ENCODE measurements at regions not wholly inside any gene's neighbourhood (a gene's known extent, or its start where the extent isn't known, plus 50 kb on each side); places are given as distances from the start of the nearest gene placed in this dataset.
A peak's percentile ranks its signal among the peaks of the same experiment; 100 is the strongest.

DNA sequence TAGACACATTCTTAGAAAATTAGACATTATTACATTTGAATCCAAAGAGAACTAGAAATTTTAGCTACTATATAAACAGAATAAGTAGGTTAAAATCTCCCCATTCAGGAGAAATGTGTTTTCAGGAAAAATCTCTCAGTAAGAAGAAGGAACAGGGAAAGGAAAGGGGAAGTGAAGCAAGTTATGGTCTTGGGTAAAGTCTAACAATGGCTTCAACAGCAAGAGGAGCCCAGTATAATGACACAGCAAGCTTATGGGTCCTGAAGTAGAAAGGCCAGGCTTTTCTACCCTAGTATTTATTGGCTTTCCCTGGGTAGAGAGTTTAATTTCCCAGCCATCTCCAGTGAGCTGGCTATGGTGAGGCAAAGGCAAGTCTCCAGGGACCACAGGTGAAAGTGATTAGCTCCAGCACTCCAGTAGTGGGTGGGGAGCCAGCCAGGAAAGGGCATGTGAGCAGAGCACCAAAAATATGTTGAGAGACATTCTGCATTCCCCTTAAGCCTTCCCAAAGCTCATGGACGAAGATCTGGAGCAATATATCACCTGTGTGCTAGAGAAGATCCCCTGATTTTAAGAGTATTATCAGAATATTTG, 981.7 kb downstream of the NR2F1-AS1 start:
- no peak for DNase-seq

DNA sequence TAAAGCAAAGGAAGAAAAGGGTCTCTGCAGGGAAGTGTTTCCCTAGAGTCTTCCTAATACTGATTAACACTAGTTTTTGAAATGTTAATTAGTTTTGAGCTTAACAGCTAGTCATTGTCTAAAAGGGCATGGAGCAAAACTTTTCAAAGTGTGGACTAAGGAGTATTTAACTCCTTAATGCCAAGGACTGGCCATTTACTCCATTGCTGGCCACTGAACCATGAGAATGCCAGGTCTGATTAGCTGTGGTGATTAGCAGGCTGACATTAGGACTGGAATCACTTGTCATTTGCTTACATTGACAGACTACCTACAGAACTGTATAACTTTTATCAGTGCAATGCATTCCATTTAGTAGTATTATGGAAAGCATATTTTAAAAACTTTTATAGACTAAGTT, 987.0 kb downstream of the NR2F1-AS1 start:
- DNase-seq: no peak

GRCh38 chr5:92588876-92589275, 992.1 kb downstream of the NR2F1-AS1 start:
- DNase-seq: no peak

GRCh38 chr5:92581690-92582089, 999.3 kb downstream of the NR2F1-AS1 start:
- no peak for DNase-seq

DNA sequence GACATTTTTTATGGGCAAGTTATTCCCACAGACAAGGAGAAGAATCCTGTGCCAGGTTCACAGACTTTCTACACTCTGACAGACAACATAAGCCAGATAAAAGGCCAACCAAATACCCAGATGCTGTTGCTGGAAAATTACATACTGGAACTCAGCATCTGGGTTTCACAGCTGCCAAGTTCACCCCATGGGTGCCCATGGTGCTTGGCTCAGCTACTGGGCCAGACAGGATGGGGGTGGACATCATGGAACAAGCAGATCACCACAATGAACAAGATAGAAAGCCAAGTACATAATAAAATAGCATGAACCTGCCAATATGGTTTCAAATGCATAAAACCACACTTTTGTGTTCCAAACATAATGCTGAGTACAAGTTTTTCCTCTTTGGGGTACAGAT, 999.8 kb downstream of the NR2F1-AS1 start:
- DNase-seq: no peak

DNA sequence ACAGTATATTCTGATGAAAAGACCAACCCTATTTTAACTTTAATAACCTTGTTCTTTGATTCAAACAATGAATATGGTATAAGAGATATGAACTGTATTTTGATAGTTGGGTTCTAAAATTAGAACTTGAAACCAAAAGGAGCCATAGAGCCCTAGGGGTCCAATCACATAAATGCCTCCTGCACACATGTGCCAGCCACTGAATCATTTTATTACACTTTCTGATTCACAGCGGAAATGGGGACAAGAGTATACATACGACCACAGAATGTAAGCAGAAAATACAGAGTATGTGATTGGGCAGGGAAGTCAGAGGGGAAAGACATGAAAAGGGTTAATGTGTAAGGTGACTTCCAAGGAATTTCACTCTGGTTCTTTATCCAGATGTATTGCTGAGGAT, 1000.2 kb downstream of the NR2F1-AS1 start:
- DNase-seq: no peak

- DNase-seq: no peak
Observed at GRCh38 chr5:92574023-92574422, 1007.0 kb downstream of the NR2F1-AS1 start.

GRCh38 chr5:92568522-92568921, 1012.5 kb downstream of the NR2F1-AS1 start:
- DNase-seq: no peak

DNA sequence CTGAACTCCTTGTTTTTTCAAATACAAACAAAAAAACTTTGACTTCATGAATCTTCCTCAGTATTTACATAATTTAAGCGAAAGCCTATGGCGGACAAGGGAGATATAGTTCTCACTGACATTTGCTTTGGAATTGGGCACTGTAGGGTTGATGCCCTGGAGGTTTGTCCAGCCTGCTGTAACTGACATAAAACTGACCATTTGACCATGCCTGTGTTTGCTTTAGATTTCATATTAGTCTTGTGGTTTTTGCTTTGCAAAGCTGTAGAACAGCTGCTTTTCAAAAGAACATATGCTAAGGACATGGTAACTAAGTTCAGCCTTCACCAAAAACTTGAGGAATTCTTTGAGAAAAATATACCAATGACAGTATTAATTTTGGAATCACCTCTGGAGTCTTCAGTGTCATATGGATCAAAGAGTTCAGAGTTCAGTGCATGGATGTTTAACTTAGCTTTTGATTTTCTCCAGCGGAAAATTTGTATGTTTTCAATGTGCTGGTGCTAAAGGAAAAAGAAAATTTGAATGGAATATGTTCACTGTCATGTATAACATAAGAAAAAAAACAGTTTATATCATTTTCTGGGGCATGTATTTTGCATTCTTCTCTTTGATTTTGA, 1013.1 kb downstream of the NR2F1-AS1 start:
- no peak for DNase-seq

DNA sequence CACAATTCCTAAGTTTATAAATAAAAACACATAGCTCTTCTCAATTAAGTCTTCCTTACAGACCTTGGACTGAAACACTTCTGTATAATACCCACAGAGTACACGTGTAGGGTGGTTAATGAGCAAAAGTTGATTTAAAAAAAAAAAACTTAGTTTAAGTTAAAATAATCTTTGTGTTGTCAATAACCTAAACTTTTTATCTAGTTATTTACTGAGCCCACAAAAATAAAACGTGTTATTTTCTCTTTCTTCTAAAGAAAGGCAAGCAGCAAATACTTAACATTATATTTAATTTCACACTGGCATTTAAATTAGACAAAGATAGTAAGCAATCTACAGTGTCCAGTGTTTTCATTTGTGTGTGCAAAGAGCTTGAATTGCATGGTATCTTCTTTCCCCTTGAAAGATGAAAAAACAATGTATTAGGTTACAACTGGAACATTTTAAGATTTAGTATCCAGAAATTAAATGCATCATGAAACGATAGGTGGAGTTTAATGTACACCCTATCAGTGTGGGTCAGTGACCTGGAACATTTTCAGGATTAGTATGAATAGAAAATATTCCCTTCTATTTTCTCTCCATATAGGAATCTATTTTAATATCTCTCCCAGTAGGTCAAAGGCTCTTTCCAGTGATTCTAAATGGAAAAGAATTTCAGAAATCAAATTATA, 1014.8 kb downstream of the NR2F1-AS1 start:
- DNase-seq: no peak

GRCh38 chr5:92565673-92566072, 1015.3 kb downstream of the NR2F1-AS1 start:
- no peak for DNase-seq

DNA sequence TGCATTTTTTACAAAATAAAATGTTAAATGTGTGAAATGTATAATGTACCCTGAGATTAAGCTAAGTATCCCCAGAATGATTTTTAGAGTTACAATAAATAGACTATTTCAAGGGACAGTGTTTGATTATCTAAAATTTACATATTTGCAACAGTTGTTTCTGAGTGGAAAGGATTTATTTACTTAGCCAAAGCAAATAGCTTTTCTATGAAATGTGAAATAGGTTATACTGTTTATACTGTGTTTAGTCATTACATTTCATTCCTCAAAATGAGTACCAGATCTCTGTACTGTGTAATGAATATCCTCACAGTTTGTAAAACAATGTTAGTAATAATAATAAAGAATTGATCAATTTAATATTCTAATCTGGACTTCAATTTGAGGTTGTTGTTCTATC, 1019.0 kb downstream of the NR2F1-AS1 start:
- DNase-seq: no peak

DNA sequence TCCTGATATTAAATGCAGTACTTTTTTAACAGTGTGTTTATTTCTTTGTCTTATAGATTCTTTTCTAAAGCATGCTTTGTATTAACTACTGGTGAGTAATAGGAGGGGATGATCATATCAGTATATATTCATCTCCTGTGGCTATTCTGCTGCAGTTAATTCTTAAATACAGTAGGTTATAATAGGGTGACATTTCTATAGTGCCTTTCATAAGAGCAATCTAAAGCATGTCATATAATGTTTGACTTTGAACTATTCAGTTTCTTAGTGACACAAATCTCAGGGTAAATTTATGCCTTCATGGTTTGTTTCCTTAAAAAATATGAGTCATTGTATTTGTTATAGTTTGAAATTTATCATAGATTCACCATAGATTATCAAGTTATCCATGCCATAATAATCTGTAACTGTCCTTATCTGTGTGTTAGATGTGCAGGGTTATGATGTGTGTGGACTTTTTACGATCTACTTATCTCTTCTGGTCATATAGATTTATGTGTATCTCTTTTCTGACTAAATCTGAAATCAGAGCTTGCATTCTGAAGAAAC, 1019.5 kb downstream of the NR2F1-AS1 start:
- no peak for DNase-seq

DNA sequence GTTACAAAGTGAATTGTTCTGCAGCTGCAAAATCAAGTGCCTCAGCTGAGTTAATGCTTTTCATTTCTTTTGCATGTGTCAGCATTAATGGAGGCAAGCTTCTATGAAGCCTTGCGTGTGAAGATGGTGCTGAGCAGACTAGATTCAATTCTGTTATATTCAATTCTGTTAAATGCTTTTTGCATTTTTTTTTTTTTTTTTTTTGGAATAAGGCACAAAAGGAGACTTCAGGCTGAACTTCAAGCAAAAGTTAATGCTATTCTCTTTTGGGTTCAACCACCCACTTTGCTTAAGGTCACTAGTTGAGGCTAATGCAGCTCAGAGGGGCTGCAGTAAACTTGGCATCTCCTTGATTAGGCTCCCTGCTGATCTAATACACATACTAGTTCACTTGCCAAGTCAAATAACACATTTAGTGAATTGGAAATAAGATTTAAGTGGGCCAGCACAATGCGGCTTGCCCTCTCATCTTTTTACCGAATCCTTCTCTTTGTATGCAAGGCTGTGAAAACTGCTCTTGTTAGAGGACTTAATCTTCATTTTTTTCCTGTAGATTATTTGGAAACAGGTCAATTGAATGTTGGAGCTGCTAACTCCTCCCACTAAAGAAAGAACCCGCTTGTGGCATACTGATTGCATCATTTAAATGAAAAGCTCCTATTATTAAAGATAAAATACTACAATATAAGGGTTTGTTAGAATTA, 1020.2 kb downstream of the NR2F1-AS1 start:
- no peak for DNase-seq

GRCh38 chr5:92559781-92560180, 1021.2 kb downstream of the NR2F1-AS1 start:
- DNase-seq: no peak

DNA sequence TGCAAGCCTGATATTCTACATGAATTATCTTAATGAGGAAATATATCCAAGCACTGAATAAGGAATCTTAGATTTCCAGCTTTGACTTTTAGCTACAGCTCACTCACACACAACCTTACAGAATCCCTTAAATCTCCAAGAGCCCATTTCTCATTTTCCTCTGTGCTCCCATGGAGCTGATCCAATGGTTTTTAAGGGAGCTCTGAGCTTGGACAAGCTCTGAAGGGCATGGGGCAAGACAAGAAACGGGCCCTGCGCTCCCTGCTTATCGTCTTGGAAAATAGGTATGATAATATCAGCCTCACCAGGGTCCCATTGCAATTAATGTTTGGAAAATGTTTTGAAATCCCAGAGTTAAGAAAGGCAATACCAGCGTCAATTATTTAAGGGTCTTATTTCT, 1021.7 kb downstream of the NR2F1-AS1 start:
- DNase-seq: no peak

GRCh38 chr5:92556747-92557146, 1024.3 kb downstream of the NR2F1-AS1 start:
- DNase-seq: no peak

GRCh38 chr5:92554447-92555085, 1026.5 kb downstream of the NR2F1-AS1 start:
- DNase-seq: no peak

- no peak for DNase-seq
Observed at GRCh38 chr5:92553326-92553725, 1027.7 kb downstream of the NR2F1-AS1 start.

DNA sequence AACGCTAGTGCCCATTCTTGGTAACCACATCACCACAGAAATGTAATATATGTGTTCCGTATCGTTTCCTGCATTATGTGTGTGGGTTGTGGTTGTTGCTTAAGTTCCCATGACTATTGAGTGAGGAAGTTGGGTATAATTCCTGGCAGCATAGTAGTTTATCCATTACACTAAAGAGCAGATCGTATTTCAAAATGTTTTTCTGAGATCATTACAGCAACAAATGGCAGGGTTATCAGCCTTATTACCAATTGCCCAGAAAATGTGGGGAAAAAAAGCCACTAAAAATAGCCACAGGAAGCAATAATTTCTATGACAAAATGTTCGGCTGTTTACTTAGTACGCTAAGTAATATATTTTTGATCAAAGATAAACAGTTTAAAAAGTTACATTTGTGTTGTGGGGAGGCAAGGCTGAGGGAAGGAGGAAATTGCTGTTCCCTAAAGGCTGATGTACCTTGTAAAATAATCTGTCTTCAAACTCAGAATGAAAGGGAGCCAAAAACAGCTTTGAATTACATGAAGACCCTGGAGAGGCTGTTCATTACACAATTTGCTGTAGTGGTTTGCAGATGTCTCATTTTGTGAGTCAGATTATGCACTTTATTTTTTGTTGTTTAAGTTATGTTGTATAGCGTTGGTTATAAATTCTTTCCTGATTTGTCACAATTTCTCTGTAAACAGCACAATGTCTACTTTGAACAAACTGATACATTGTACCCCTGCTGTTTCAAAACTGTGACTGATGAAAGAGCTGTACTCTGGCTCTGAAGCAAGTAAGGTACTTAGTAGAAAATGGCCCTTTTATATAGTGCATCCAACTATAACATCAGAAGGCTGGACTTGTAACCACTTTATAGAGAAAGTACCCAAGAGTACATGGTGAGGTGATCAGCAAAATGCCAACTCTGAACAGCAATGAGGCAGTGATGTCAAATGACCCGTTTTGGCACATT, 1028.5 kb downstream of the NR2F1-AS1 start:
- DNase-seq: peak; percentile 12

DNA sequence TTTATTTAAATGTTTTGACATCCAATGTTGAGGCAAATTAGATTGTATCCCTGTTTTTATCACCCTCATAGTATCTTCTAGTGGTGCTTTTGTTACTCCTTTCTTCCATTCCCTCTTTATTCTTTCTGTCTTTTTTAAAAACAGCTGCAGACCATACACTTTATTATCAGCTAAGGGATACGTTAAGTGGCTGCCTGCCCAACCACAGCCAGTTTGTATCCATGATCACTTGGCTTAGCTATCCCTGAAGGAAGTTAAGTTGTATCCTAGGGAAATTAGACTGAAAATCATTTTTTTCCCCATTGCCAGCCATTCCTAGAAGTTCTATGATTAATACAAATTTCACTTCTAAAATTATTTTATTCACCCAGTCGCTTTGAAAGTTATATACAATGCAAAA, 1032.7 kb downstream of the NR2F1-AS1 start:
- DNase-seq: no peak

GRCh38 chr5:92544596-92544995, 1036.4 kb downstream of the NR2F1-AS1 start:
- no peak for DNase-seq
